ENCODE measurements at regions not wholly inside any gene's neighbourhood (a gene's known extent, or its start where the extent isn't known, plus 50 kb on each side); places are given as distances from the start of the nearest gene placed in this dataset.
"Not testable (repeated sequence)": the region's sequence is repeated elsewhere in the genome, so short reads cannot be mapped to it uniquely, and the experiment has no call there.

DNA sequence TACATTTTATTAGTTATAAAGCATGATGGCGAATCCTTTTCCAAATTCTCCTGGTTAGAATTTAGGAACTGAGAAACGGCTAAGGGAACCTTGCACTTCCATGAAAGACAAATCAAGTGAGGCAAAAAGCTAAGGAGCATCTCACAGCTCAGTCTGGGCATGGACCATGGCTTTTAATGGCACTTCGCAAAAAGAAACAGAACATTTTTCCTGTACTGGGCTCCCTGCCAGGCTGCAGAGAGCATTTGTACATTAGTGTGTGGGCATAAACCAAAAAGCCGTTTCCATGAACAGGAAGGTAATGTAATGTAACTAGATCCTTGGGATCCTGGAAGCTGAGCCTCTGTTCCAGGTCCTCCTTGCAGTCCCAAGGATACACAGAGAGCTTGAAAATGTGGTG is 354.2 kb downstream of the MRPS30 start:
- no peak for DNase-seq (ENCODE audit: low read depth, low spot score)
- Histone ChIP-seq H3K27me3 (ENCODE audit: control insufficient read depth, extremely low read depth, insufficient read depth, low read length) (no peaks in the 10 kb centered on the region), H3K79me2 (ENCODE audit: control insufficient read depth, insufficient read depth, low read length) (no peaks in the 10 kb centered on the region), H2AFZ (ENCODE audit: control insufficient read depth, low read length) (no peak overlapping the region), H3K4me3 (ENCODE audit: control insufficient read depth in 2 of 3, extremely low read depth in 1 of 3, insufficient read depth in 2 of 3, low read depth in 1 of 3, low read length in 3 of 3) (no peak overlapping the region), H3K4me2 (ENCODE audit: control insufficient read depth, extremely low read depth, insufficient read depth, low read depth, low read length) (no peak overlapping the region), H3K4me1 (ENCODE audit: control insufficient read depth, extremely low read depth, insufficient read depth, low read length) (no peaks in the 10 kb centered on the region), H4K20me1 (ENCODE audit: control insufficient read depth, extremely low read depth, insufficient read depth, low read length) (no peaks in the 10 kb centered on the region), H3K9me1 (ENCODE audit: control insufficient read depth, extremely low read depth, insufficient read depth, low read length) (no peaks in the 10 kb centered on the region), H3K9me3 (ENCODE audit: control insufficient read depth, low read depth, low read length) (no peaks in the 10 kb centered on the region), H3K9ac (ENCODE audit: control insufficient read depth, extremely low read depth, insufficient read depth, low read length) (no peak overlapping the region), H3K27ac (ENCODE audit: control insufficient read depth, insufficient read depth, low read length) (no peak overlapping the region), H3K36me3 (ENCODE audit: control insufficient read depth in 2 of 2, extremely low read depth in 1 of 2, insufficient read depth in 2 of 2, low read length in 2 of 2) (no peaks in the 10 kb centered on the region)
- dilution Hi-C loops (cut with MboI; ENCODE audit: extremely low pct_ligation_motif_present, low sequenced_read_pairs): no loop called here
- TF ChIP-seq, protein P1, sequence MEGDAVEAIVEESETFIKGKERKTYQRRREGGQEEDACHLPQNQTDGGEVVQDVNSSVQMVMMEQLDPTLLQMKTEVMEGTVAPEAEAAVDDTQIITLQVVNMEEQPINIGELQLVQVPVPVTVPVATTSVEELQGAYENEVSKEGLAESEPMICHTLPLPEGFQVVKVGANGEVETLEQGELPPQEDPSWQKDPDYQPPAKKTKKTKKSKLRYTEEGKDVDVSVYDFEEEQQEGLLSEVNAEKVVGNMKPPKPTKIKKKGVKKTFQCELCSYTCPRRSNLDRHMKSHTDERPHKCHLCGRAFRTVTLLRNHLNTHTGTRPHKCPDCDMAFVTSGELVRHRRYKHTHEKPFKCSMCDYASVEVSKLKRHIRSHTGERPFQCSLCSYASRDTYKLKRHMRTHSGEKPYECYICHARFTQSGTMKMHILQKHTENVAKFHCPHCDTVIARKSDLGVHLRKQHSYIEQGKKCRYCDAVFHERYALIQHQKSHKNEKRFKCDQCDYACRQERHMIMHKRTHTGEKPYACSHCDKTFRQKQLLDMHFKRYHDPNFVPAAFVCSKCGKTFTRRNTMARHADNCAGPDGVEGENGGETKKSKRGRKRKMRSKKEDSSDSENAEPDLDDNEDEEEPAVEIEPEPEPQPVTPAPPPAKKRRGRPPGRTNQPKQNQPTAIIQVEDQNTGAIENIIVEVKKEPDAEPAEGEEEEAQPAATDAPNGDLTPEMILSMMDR (optimal IDR thresholded peaks at IDR 0.05 in 1 of 3, IDR thresholded peaks at IDR 0.05 in 1 of 3, conservative IDR thresholded peaks at IDR 0.05 in 1 of 3; ENCODE audit: extremely low read depth in 1 of 3, insufficient read depth in 2 of 3, low read length in 3 of 3): no peak
- no peak for TF ChIP-seq EZH2 (IDR thresholded peaks at IDR 0.05; ENCODE audit: low read length)
- FAIRE-seq: no peak

DNA sequence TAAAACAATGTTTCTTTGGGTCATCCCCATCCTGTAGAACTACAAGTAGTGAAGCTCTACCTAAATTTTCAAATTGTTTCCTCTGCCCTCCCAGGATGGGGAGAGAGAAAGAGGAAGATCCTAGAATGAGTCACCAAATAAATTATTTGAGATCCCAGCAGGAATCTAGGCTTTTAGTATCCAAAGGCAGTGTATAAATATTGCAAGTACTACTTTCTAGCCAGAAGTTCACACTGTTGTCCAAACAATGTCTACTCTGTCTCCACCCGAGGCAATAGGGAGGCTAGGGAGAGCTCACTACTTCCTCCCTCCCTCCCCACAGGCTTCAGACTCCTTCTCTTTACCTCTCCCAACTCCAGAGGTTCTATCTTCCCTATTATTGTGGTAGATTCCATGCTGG is 362.8 kb downstream of the MRPS30 start:
- H3K27me3 ChIP-seq (ENCODE audit: control insufficient read depth, extremely low read depth, insufficient read depth, low read length): no peaks in the 10 kb centered on the region
- dilution Hi-C loops (cut with MboI; ENCODE audit: extremely low pct_ligation_motif_present, low sequenced_read_pairs): no loop called here
- H3K9ac ChIP-seq (ENCODE audit: control insufficient read depth, extremely low read depth, insufficient read depth, low read length): no peak overlapping the region
- no peaks in the 10 kb centered on the region for H3K9me3 ChIP-seq (ENCODE audit: control insufficient read depth, low read depth, low read length)
- no peaks in the 10 kb centered on the region for H4K20me1 ChIP-seq (ENCODE audit: control insufficient read depth, extremely low read depth, insufficient read depth, low read length)
- H3K36me3 ChIP-seq (ENCODE audit: control insufficient read depth in 2 of 2, extremely low read depth in 1 of 2, insufficient read depth in 2 of 2, low read length in 2 of 2): no peaks in the 10 kb centered on the region
- no peak overlapping the region for H3K4me3 ChIP-seq (ENCODE audit: control insufficient read depth in 2 of 3, extremely low read depth in 1 of 3, insufficient read depth in 2 of 3, low read depth in 1 of 3, low read length in 3 of 3)
- DNase-seq (ENCODE audit: low read depth, low spot score): no peak
- no peak for FAIRE-seq
- H3K4me1 ChIP-seq (ENCODE audit: control insufficient read depth, extremely low read depth, insufficient read depth, low read length): no peaks in the 10 kb centered on the region
- H3K9me1 ChIP-seq (ENCODE audit: control insufficient read depth, extremely low read depth, insufficient read depth, low read length): no peaks in the 10 kb centered on the region
- H3K79me2 ChIP-seq (ENCODE audit: control insufficient read depth, insufficient read depth, low read length): no peaks in the 10 kb centered on the region
- no peak overlapping the region for H3K27ac ChIP-seq (ENCODE audit: control insufficient read depth, insufficient read depth, low read length)
- TF ChIP-seq, protein P1 (optimal IDR thresholded peaks at IDR 0.05 in 1 of 3, IDR thresholded peaks at IDR 0.05 in 1 of 3, conservative IDR thresholded peaks at IDR 0.05 in 1 of 3; ENCODE audit: extremely low read depth in 1 of 3, insufficient read depth in 2 of 3, low read length in 3 of 3): no peak
- no peak for TF ChIP-seq EZH2 (IDR thresholded peaks at IDR 0.05; ENCODE audit: low read length)
- H2AFZ ChIP-seq (ENCODE audit: control insufficient read depth, low read length): no peak overlapping the region
- no peak overlapping the region for H3K4me2 ChIP-seq (ENCODE audit: control insufficient read depth, extremely low read depth, insufficient read depth, low read depth, low read length)

DNA sequence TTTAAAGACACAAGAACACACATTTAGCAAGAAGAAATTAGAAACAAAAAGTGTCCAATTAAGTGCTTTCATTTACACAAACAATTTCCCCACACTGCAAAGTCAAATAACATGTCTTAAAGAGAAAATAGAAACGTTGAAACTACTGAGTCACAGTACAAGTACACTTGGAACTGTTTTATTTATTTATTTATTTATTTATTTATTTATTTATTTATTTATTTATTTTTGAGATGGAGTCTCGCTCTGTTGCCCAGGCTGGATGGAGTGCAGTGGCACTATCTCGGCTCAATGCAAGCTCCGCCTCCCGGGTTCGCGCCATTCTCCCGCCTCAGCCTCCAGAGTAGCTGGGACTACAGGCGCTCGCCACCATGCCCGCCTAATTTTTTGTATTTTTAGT is 363.9 kb downstream of the MRPS30 start:
- H3K4me2 ChIP-seq (ENCODE audit: control insufficient read depth, extremely low read depth, insufficient read depth, low read depth, low read length); H3K79me2 ChIP-seq (ENCODE audit: control insufficient read depth, insufficient read depth, low read length); H3K27ac ChIP-seq (ENCODE audit: control insufficient read depth, insufficient read depth, low read length); dilution Hi-C loops (cut with MboI; ENCODE audit: extremely low pct_ligation_motif_present, low sequenced_read_pairs); DNase-seq (ENCODE audit: low read depth, low spot score); H2AFZ ChIP-seq (ENCODE audit: control insufficient read depth, low read length); H3K4me1 ChIP-seq (ENCODE audit: control insufficient read depth, extremely low read depth, insufficient read depth, low read length); H3K4me3 ChIP-seq (ENCODE audit: control insufficient read depth in 2 of 3, extremely low read depth in 1 of 3, insufficient read depth in 2 of 3, low read depth in 1 of 3, low read length in 3 of 3); H3K9me3 ChIP-seq (ENCODE audit: control insufficient read depth, low read depth, low read length); FAIRE-seq; H3K27me3 ChIP-seq (ENCODE audit: control insufficient read depth, extremely low read depth, insufficient read depth, low read length); H3K9me1 ChIP-seq (ENCODE audit: control insufficient read depth, extremely low read depth, insufficient read depth, low read length); H3K36me3 ChIP-seq (ENCODE audit: control insufficient read depth in 2 of 2, extremely low read depth in 1 of 2, insufficient read depth in 2 of 2, low read length in 2 of 2); H4K20me1 ChIP-seq (ENCODE audit: control insufficient read depth, extremely low read depth, insufficient read depth, low read length); H3K9ac ChIP-seq (ENCODE audit: control insufficient read depth, extremely low read depth, insufficient read depth, low read length): not testable (repeated sequence)
